ENCODE measurements at regions not wholly inside any gene's neighbourhood (a gene's known extent, or its start where the extent isn't known, plus 50 kb on each side); places are given as distances from the start of the nearest gene placed in this dataset.
"Not testable (repeated sequence)": the region's sequence is repeated elsewhere in the genome, so short reads cannot be mapped to it uniquely, and the experiment has no call there.

- no peak for DNase-seq
Observed at GRCh38 chrX:840556-840955, 210.0 kb downstream of the SHOX start.

GRCh38 chrX:838666-839065 lies 208.1 kb downstream of the SHOX start:
- not testable (repeated sequence) for DNase-seq

- DNase-seq: not testable (repeated sequence)
Observed at GRCh38 chrX:835857-836256, 205.3 kb downstream of the SHOX start.

GRCh38 chrX:830532-830931 lies 199.9 kb downstream of the SHOX start:
- DNase-seq: peak; percentile 69

GRCh38 chrX:829145-829544 lies 198.6 kb downstream of the SHOX start:
- no peak for DNase-seq

GRCh38 chrX:828411-828959 lies 197.9 kb downstream of the SHOX start:
- DNase-seq: peak; percentile 89

GRCh38 chrX:826448-826847 lies 195.9 kb downstream of the SHOX start:
- DNase-seq: no peak

- peak; percentile 97 for DNase-seq
Observed at GRCh38 chrX:825991-826390, 195.4 kb downstream of the SHOX start.

- DNase-seq: not testable (repeated sequence)
Observed at GRCh38 chrX:823073-823472, 192.5 kb downstream of the SHOX start.

GRCh38 chrX:821327-822107 lies 190.9 kb downstream of the SHOX start:
- DNase-seq: peak; percentile 91

- no peak for DNase-seq
Observed at GRCh38 chrX:819684-820083, 189.1 kb downstream of the SHOX start.

GRCh38 chrX:817759-818300 lies 187.2 kb downstream of the SHOX start:
- no peak for DNase-seq

- not testable (repeated sequence) for DNase-seq
Observed at GRCh38 chrX:817147-817546, 186.6 kb downstream of the SHOX start.

GRCh38 chrX:816411-816810 lies 185.8 kb downstream of the SHOX start:
- no peak for DNase-seq

GRCh38 chrX:810186-810585 lies 179.6 kb downstream of the SHOX start:
- DNase-seq: no peak

GRCh38 chrX:809081-809480 lies 178.5 kb downstream of the SHOX start:
- DNase-seq: no peak

- DNase-seq: no peak
Observed at GRCh38 chrX:806586-806985, 176.0 kb downstream of the SHOX start.

GRCh38 chrX:805988-806387 lies 175.4 kb downstream of the SHOX start:
- no peak for DNase-seq

GRCh38 chrX:805103-805670 lies 174.6 kb downstream of the SHOX start:
- no peak for DNase-seq

GRCh38 chrX:802846-803245 lies 172.3 kb downstream of the SHOX start:
- DNase-seq: no peak

GRCh38 chrX:799808-800207 lies 169.2 kb downstream of the SHOX start:
- no peak for DNase-seq

GRCh38 chrX:794311-794710 lies 163.7 kb downstream of the SHOX start:
- no peak for DNase-seq

GRCh38 chrX:793216-793770 lies 162.7 kb downstream of the SHOX start:
- no peak for DNase-seq

Data from fibroblast of skin of back (primary cell).